GM18907 (cell line): ENCODE measurements at regions not wholly inside any gene's neighbourhood (a gene's known extent, or its start where the extent isn't known, plus 50 kb on each side); places are given as distances from the start of the nearest gene placed in this dataset.
"Not testable (repeated sequence)": the region's sequence is repeated elsewhere in the genome, so short reads cannot be mapped to it uniquely, and the experiment has no call there.

ENCODE experiments used
- ATAC-seq: cut with Tn5 transposase; IDR thresholded peaks from one replicate; pipeline ENCODE4 v1.9.1; 2021; ENCODE audit warnings: mild to moderate bottlenecking, moderate library complexity; ENCODE audit not compliant: unreplicated experiment

GRCh38 chr16:13697013-13697412 is 222.9 kb upstream of the ERCC4 start:
- no peak for ATAC-seq

GRCh38 chr16:13697568-13697967 is 222.4 kb upstream of the ERCC4 start:
- no peak for ATAC-seq

DNA sequence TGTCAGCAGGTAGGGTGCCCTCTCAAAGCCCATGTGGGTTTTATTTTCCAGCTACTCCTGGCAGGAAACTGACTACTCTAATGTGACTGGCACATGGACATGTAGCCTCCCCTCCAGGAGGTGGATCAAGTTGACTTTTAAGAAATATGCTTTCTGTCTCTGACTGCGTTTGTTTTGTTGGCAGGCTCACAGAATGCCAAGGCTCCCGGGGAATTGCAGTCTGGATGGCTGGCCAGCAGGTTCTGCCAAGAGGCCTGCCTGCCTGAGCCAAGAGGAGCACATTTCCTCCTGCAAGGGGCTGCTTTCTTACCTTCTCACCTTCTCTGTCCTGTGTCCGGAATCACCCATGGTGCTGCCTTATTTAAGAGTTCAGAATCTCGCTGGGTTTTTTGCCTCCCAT is 217.3 kb upstream of the ERCC4 start:
- ATAC-seq: no peak

- no peak for ATAC-seq
These were observed 211.4 kb upstream of the ERCC4 start for GRCh38 chr16:13708347-13709120.

GRCh38 chr16:13718748-13719147 is 201.2 kb upstream of the ERCC4 start:
- no peak for ATAC-seq

DNA sequence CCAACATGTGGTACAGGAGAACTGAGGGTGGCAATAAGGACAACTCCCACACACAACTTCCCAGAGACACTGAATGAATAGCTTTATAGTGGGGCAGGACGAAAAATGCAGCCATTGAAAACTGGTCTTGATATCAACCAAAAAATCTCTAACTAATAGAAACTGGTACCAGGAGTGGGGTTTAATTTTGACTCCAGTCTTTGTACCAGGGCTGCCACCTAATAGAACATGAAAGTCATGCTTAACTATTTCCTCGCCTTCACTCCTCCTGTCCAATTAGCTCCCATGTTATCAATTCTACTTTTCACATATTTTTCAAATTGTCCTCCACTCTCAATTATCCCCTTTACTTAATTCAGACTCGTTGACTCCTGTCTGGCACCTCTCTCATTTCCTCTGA is 192.0 kb upstream of the ERCC4 start:
- no peak for ATAC-seq

- no peak for ATAC-seq
These were observed 186.4 kb upstream of the ERCC4 start for GRCh38 chr16:13733561-13733960.

DNA sequence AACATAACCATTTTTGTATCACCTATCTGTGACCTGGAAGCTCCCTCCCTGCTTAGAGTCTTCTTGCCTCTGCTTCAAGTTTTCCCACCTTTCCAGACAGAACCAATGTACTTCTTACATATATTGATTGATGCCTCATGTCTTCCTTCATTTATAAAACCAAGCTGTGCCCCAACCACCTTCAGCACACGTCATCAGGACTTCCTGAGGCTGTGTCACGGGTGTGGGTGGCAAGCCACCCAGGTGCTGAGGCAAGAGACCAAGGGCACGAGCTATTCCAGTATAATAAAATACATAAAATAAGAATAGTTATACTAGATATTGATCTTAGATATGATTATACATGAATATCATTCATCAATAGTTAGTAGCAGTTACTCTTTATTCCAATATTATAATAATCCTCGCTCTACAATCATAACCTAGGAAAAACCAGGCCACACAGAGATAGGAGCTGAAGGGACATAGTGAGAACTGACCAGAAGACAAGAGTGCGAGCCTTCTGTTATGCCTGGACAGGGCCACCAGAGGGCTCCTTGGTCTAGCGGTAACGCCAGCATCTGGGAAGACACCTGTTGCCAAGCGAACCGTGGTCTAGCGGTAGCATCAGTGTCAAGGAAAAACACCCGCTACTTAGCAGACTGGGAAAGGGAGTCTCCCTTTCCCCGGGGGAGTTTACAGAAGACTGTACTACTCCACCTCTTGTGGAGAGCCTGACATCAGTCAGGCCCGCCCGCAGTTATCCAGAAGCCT is 180.2 kb upstream of the ERCC4 start:
- ATAC-seq: not testable (repeated sequence)

GRCh38 chr16:13742928-13743327 is 177.0 kb upstream of the ERCC4 start:
- ATAC-seq: no peak

GRCh38 chr16:13743571-13743970 is 176.4 kb upstream of the ERCC4 start:
- ATAC-seq: no peak

DNA sequence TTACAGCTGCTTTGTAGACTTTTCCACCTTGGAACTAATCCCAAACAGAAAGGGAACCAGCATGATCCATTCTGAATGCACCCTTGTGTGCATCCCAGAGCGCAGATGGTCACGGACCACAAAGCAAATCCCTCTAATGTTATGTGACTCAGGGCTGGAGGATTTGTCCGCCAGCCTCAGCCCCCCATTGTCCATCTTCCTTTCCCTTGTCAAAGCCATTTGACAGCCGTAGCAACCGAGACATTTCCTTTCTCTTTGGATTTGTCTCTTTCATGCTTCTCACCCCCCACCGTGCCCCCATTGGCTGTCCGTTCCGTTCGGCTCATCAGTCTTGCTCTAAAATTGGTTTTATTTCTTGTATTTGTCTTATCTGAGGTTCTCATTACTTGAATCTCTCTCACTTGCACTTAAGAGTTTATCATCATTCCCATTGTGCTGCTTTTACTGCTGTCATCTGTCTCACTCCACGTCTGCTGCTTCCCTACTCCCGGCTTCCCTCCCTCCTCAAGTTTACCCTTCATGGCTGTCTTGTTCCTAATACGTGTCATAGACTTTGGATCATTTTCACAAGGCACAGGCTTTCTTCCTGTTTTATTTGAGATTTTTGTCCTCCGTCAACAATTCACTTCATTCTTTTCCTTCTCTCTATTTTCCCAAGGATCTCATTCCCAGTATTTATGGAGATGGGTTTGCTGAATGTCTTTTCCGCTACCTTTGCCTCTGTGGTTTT is 163.4 kb upstream of the ERCC4 start:
- ATAC-seq: no peak

- no peak for ATAC-seq
These were observed 153.6 kb upstream of the ERCC4 start for GRCh38 chr16:13766334-13766733.

GRCh38 chr16:13767215-13767614 is 152.7 kb upstream of the ERCC4 start:
- no peak for ATAC-seq

- ATAC-seq: no peak
These were observed 151.5 kb upstream of the ERCC4 start for GRCh38 chr16:13768471-13768870.

DNA sequence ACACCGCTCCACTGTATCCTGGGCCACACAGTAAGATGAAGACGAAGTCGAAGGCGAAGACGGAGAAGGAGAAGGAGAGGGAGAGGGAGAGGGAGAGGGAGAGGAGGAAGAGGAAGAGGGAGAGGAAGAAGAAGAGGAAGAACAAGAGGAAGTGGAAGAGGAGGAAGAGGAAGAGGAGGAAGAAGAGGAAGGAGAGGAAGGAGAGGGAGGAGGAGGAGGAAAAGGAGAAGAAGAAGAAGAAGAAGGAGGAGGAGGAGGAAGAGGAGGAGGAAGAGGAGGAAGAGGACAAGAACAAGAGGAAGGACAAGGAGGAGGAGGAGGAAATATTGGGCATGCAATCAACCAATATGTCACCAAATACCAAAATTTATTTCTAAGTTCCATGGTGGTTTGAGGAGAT is 149.5 kb upstream of the ERCC4 start:
- no peak for ATAC-seq

DNA sequence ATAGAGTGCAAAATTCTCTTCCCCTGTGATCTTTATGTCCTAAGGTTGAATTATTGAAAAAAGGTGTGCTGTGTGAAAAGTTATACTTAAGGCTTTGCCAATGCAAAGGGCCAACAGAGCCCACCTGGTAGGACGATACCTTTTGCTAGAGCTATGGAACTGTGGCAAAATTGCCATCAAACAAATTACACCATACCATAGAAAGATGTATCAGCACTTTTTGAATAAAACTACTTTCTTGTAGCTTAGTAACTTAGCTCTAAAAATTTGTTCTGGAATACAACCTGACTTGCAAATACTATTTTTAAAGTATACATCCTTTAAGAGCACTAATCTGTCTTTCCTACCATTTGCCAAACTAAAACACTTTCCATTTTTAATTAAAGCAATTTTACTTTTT is 147.2 kb upstream of the ERCC4 start:
- ATAC-seq: no peak

DNA sequence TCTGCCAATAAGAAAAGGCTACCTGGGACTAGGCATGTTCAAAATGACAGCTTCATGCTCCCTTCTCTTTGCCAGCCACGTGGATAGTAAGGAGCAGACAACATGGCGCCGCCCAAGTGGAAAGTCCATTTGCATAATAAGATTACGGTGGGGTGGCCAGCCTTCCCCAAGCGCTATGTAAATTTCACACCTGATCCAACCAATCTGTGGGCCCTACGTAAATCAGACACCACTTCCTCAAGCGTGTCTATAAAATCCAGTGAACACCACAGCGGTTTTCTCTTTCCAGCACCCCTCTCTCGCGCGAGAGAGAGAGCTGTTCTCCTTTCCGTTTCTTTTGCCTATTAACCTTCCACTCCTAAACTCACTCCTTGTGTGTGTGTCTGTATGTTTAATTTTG is 140.3 kb upstream of the ERCC4 start:
- ATAC-seq: no peak

DNA sequence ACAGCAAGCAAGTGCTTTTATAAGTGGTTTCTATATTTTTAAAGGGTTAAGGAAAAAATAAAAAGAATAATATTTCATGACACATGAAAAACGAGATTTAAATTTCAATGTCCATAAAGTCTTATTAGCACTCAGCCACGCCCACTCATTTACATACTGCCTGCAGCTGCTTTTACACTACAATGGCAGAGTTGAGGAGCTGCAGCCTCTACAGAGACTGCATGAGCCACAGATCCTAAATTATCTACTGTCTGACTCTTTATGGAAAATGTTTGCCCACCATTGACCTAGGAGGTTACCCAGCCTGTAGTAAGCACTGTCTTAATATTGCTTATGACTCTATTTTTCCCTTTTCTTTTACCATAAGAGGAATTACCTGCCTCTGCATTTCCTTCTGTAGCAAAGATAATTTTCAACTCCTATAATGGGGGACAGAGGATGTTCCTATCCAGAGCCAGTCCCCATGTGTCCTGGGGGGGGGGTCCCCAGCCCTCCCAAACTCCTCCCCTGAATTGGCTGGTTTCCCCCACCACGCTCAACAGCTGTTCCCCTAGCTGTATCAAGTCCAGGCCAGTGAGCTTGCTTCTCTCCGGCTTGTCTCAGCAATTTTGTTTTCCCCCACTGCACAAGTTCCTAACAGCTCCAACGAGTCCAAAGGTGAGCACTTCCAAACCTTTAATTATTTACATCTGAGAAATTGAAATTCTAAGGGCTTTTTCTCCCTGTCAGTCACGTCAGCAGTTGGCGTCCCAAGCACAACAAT is 139.4 kb upstream of the ERCC4 start:
- ATAC-seq: no peak

DNA sequence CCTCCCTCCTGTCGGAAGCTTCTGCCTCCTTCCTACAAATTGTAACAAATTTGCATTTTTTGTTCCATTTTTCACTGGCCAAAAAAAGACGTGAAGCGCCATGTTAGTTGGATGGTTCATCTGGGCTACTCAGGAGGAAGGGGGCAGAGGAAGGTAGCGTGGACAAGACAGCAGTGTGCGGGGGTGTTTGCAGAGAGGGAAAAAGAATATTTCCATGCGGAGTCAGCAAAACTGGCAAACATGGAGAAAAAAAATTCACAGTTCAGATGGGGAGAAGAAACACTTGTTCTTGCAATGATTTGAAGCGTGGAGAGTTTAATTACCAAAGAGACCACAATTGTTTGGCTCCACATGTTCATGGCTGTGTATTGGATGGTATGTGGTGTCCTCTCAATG is 138.8 kb upstream of the ERCC4 start:
- no peak for ATAC-seq

GRCh38 chr16:13781575-13782338 is 138.2 kb upstream of the ERCC4 start:
- no peak for ATAC-seq
